OCI-LY3 (cell line): ENCODE measurements at regions not wholly inside any gene's neighbourhood (a gene's known extent, or its start where the extent isn't known, plus 50 kb on each side); places are given as distances from the start of the nearest gene placed in this dataset.

Source experiments
- H2AFZ ChIP-seq: fragments of 200-600, 300-600 bp; shearing (Covaris generic); 2 replicates; pipeline ENCODE4 v1.6.0; 2014; ENCODE audit warnings: antibody characterized with exemption, low read depth, low read length
- H3K27ac ChIP-seq: fragments of 200-600, 300-600 bp; sonication (generic); 2 replicates; pipeline ENCODE4 v1.5.1; 2014; ENCODE audit warnings: mild to moderate bottlenecking, low read length, moderate library complexity, mixed read lengths
- H3K27me3 ChIP-seq: fragments of 200-600, 300-600 bp; sonication (generic); 2 replicates; pipeline ENCODE4 v1.6.1; 2014; ENCODE audit warnings: low read depth, low read length, mixed read lengths
- H3K36me3 ChIP-seq: fragments of 200-600, 300-600 bp; sonication (generic); replicated peaks from 2 replicates; pipeline ENCODE3; 2014; ENCODE audit warnings: low read depth, low read length, mixed read lengths
- H3K4me1 ChIP-seq: fragments of 300-600, 200-600 bp; sonication (generic); 2 replicates; pipeline ENCODE4 v1.6.1; 2014; ENCODE audit warnings: low read length, mixed read lengths
- H3K4me2 ChIP-seq: fragments of 200-600, 300-600 bp; sonication (generic); 2 replicates; pipeline ENCODE4 v1.6.1; 2014; ENCODE audit warnings: low read length, mixed read lengths
- H3K4me3 ChIP-seq: fragments of 300-600, 200-600 bp; sonication (generic); 2 replicates; pipeline ENCODE4 v1.5.1; 2014; ENCODE audit warnings: antibody characterized with exemption, mild to moderate bottlenecking, low read length, moderate library complexity
- H3K79me2 ChIP-seq: fragments of 300-600, 200-600 bp; shearing (Covaris generic); 2 replicates; pipeline ENCODE4 v1.6.1; 2014; ENCODE audit warnings: mild to moderate bottlenecking, low read length, mixed read lengths
- H3K9ac ChIP-seq: fragments of 300-600, 200-600 bp; shearing (Covaris generic); 2 replicates; pipeline ENCODE4 v1.6.0; 2014; ENCODE audit warnings: mild to moderate bottlenecking, low read length, moderate library complexity
- H3K9me3 ChIP-seq: fragments of 200-600, 300-600 bp; shearing (Covaris generic); 2 replicates; pipeline ENCODE4 v1.6.1; 2014; ENCODE audit warnings: low read length, mixed read lengths; ENCODE audit not compliant: insufficient read depth
- H4K20me1 ChIP-seq: fragments of 200-600, 300-600 bp; sonication (generic); 2 replicates; pipeline ENCODE4 v1.6.1; 2016; ENCODE audit warnings: low read length, mixed read lengths; ENCODE audit not compliant: insufficient read depth
- EZH2phosphoT487 ChIP-seq: fragments of 200-600 bp; shearing (Covaris generic); IDR thresholded peaks from 2 replicates; pipeline ENCODE4 v1.6.1; 2018; ENCODE audit warnings: antibody characterized with exemption, mixed run types, low read depth
- TF ChIP-seq, protein P1 (sequence below): fragments of 200-600, 300-600 bp; sonication (generic); IDR thresholded peaks from 2 replicates; pipeline ENCODE4 v1.5.1; 2014; ENCODE audit warnings: antibody characterized with exemption, low read length, low read depth

GRCh38 chr4:45316257-45316656, 589.9 kb upstream of the GNPDA2 start:
- Histone ChIP-seq H3K4me2 (no peak overlapping the region), H3K4me3 (no peak overlapping the region)
- no peak for TF ChIP-seq EZH2phosphoT487
- TF ChIP-seq, protein P1, sequence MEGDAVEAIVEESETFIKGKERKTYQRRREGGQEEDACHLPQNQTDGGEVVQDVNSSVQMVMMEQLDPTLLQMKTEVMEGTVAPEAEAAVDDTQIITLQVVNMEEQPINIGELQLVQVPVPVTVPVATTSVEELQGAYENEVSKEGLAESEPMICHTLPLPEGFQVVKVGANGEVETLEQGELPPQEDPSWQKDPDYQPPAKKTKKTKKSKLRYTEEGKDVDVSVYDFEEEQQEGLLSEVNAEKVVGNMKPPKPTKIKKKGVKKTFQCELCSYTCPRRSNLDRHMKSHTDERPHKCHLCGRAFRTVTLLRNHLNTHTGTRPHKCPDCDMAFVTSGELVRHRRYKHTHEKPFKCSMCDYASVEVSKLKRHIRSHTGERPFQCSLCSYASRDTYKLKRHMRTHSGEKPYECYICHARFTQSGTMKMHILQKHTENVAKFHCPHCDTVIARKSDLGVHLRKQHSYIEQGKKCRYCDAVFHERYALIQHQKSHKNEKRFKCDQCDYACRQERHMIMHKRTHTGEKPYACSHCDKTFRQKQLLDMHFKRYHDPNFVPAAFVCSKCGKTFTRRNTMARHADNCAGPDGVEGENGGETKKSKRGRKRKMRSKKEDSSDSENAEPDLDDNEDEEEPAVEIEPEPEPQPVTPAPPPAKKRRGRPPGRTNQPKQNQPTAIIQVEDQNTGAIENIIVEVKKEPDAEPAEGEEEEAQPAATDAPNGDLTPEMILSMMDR = no peak

GRCh38 chr4:45302828-45303227, 576.5 kb upstream of the GNPDA2 start:
- Histone ChIP-seq H2AFZ (no peak overlapping the region), H3K4me2 (no peak overlapping the region), H3K27me3 (no peaks in the 10 kb centered on the region), H3K4me3 (no peak overlapping the region), H3K9me3 (no peaks in the 10 kb centered on the region), H4K20me1 (no peaks in the 10 kb centered on the region), H3K4me1 (no peaks in the 10 kb centered on the region), H3K79me2 (no peaks in the 10 kb centered on the region), H3K36me3 (no peaks in the 10 kb centered on the region), H3K27ac (no peak overlapping the region), H3K9ac (no peak overlapping the region)
- TF ChIP-seq EZH2phosphoT487 = no peak
- TF ChIP-seq, protein P1 = no peak

More at GRCh38 chr4:45316257-45316656, 589.9 kb upstream of the GNPDA2 start:
- no peaks in the 10 kb centered on the region for H3K36me3 ChIP-seq
- H3K27me3 ChIP-seq = no peaks in the 10 kb centered on the region
- H3K9me3 ChIP-seq = no peaks in the 10 kb centered on the region
- H3K79me2 ChIP-seq = no peaks in the 10 kb centered on the region
- no peak overlapping the region for H3K27ac ChIP-seq
- no peak overlapping the region for H3K9ac ChIP-seq
- H2AFZ ChIP-seq = no peak overlapping the region
- H4K20me1 ChIP-seq = no peaks in the 10 kb centered on the region
- no peaks in the 10 kb centered on the region for H3K4me1 ChIP-seq

- no peak overlapping the region for H3K4me3 ChIP-seq
- no peak for TF ChIP-seq EZH2phosphoT487
- H3K27me3 ChIP-seq = no peaks in the 10 kb centered on the region
- H4K20me1 ChIP-seq = no peaks in the 10 kb centered on the region
- H3K4me2 ChIP-seq = no peak overlapping the region
- no peaks in the 10 kb centered on the region for H3K79me2 ChIP-seq
- no peak overlapping the region for H2AFZ ChIP-seq
- no peaks in the 10 kb centered on the region for H3K9me3 ChIP-seq
- H3K4me1 ChIP-seq = no peaks in the 10 kb centered on the region
- H3K9ac ChIP-seq = no peak overlapping the region
- no peak overlapping the region for H3K27ac ChIP-seq
- no peaks in the 10 kb centered on the region for H3K36me3 ChIP-seq
Observed at GRCh38 chr4:45294464-45294863, 568.1 kb upstream of the GNPDA2 start.

DNA sequence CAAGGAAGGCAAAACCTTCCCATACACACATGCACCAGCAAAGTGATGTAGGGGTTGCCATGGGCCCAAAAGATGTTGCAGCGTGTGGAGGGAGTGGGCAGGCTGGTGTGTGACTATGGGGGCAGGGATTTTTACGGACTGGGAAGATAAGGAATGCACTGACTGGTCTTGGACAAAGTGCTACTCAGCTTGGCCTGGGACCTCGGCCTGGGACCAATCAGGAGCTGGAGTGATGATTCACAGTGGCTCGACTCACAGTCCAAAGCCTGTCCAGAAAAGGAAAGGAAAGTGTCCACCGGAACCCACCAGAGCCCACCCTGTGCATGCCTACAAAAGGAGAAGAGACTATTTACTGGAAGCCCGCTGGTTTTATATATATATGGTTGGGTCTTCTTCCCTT, 567.0 kb upstream of the GNPDA2 start:
- no peaks in the 10 kb centered on the region for H3K79me2 ChIP-seq
- H3K9ac ChIP-seq = no peak overlapping the region
- H3K4me2 ChIP-seq = no peak overlapping the region
- H3K36me3 ChIP-seq = no peaks in the 10 kb centered on the region
- H4K20me1 ChIP-seq = no peaks in the 10 kb centered on the region
- H3K4me1 ChIP-seq = no peaks in the 10 kb centered on the region
- H3K27me3 ChIP-seq = no peaks in the 10 kb centered on the region
- peak overlapping the region; percentile 33; the same call in 1 of the 2 replicates for H2AFZ ChIP-seq
- H3K9me3 ChIP-seq = no peaks in the 10 kb centered on the region
- no peak overlapping the region for H3K4me3 ChIP-seq
- no peak overlapping the region for H3K27ac ChIP-seq
- TF ChIP-seq EZH2phosphoT487 = no peak
- TF ChIP-seq, protein P1 = no peak

DNA sequence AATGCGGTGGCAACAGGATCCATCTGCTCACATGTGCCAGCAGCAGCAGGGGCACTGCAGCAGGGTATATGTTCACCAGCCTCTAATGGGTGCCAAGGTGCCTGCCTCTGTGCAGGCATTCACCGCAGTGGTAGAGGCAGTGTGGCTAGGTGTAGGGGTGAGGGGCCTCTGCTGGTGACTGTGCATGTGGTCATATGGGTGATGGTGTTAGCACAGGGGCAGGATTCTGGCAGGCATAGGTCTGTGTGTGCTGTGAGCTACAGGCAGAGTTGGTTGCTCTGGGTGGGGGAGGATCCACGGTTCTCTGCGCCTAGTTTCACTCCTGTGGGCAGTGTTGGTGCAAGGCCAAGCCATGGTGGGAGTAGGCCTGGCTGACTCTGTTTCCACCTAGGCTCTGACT, 566.5 kb upstream of the GNPDA2 start:
- Histone ChIP-seq H2AFZ (no peak overlapping the region), H3K27ac (no peak overlapping the region), H3K4me1 (no peaks in the 10 kb centered on the region), H3K79me2 (no peaks in the 10 kb centered on the region), H3K9me3 (no peaks in the 10 kb centered on the region), H3K27me3 (no peaks in the 10 kb centered on the region), H3K4me2 (no peak overlapping the region), H3K4me3 (no peak overlapping the region), H3K9ac (no peak overlapping the region), H3K36me3 (no peaks in the 10 kb centered on the region), H4K20me1 (no peaks in the 10 kb centered on the region)
- TF ChIP-seq, protein P1 = no peak
- TF ChIP-seq EZH2phosphoT487 = no peak
